ENCODE measurements at regions not wholly inside any gene's neighbourhood (a gene's known extent, or its start where the extent isn't known, plus 50 kb on each side); places are given as distances from the start of the nearest gene placed in this dataset.

- DNase-seq (ENCODE audit: low spot score) (no peak), ATAC-seq (no peak)
Measured at GRCh38 chr16:55380485-55380884, 56.5 kb downstream of the IRX6 start.

- no peak for DNase-seq (ENCODE audit: low spot score)
- no peak for ATAC-seq
Measured at GRCh38 chr16:55384288-55385247, 60.6 kb downstream of the IRX6 start.

GRCh38 chr16:55385359-55385758 is 61.4 kb downstream of the IRX6 start:
- no peak for DNase-seq (ENCODE audit: low spot score)
- ATAC-seq: no peak

- ATAC-seq (no peak), DNase-seq (ENCODE audit: low spot score) (no peak)
Measured at GRCh38 chr16:55386534-55387296, 62.7 kb downstream of the IRX6 start.

GRCh38 chr16:55388131-55388862 is 64.3 kb downstream of the IRX6 start:
- no peak for DNase-seq (ENCODE audit: low spot score)
- ATAC-seq: no peak

- DNase-seq (ENCODE audit: low spot score) (no peak), ATAC-seq (no peak)
Measured at GRCh38 chr16:55389426-55390073, 65.5 kb downstream of the IRX6 start.

- ATAC-seq: no peak
- DNase-seq (ENCODE audit: low spot score): no peak
Measured at GRCh38 chr16:55390630-55391237, 66.7 kb downstream of the IRX6 start.

GRCh38 chr16:55391760-55392375 is 67.9 kb downstream of the IRX6 start:
- DNase-seq (ENCODE audit: low spot score) (no peak), ATAC-seq (no peak)

- ATAC-seq (no peak), DNase-seq (ENCODE audit: low spot score) (no peak)
Measured at GRCh38 chr16:55392701-55393100, 68.7 kb downstream of the IRX6 start.

- ATAC-seq (no peak), DNase-seq (ENCODE audit: low spot score) (no peak)
Measured at GRCh38 chr16:55393991-55394390, 70.0 kb downstream of the IRX6 start.

- no peak for ATAC-seq
- DNase-seq (ENCODE audit: low spot score): no peak
Measured at GRCh38 chr16:55398762-55399161, 74.8 kb downstream of the IRX6 start.

GRCh38 chr16:55399911-55400310 is 75.9 kb downstream of the IRX6 start:
- DNase-seq (ENCODE audit: low spot score): no peak
- no peak for ATAC-seq

GRCh38 chr16:55401046-55401445 is 77.0 kb downstream of the IRX6 start:
- DNase-seq (ENCODE audit: low spot score) (no peak), ATAC-seq (no peak)

- ATAC-seq: no peak
- no peak for DNase-seq (ENCODE audit: low spot score)
Measured at GRCh38 chr16:55403464-55403863, 75.5 kb upstream of the MMP2 start.

- ATAC-seq (no peak), DNase-seq (ENCODE audit: low spot score) (no peak)
Measured at GRCh38 chr16:55406651-55407050, 72.3 kb upstream of the MMP2 start.

GRCh38 chr16:55408661-55409060 is 70.3 kb upstream of the MMP2 start:
- no peak for ATAC-seq

GRCh38 chr16:55411231-55411630 is 67.8 kb upstream of the MMP2 start:
- no peak for ATAC-seq
- no peak for DNase-seq (ENCODE audit: low spot score)

More at GRCh38 chr16:55408661-55409060, 70.3 kb upstream of the MMP2 start:
- DNase-seq (ENCODE audit: low spot score): no peak

- DNase-seq (ENCODE audit: low spot score) (no peak), ATAC-seq (peak; percentile 31)
Measured at GRCh38 chr16:55418586-55418985, 60.4 kb upstream of the MMP2 start.

- no peak for ATAC-seq
- no peak for DNase-seq (ENCODE audit: low spot score)
Measured at GRCh38 chr16:55421226-55421625, 57.8 kb upstream of the MMP2 start.
